ENCODE measurements at regions not wholly inside any gene's neighbourhood (a gene's known extent, or its start where the extent isn't known, plus 50 kb on each side); places are given as distances from the start of the nearest gene placed in this dataset.

DNA sequence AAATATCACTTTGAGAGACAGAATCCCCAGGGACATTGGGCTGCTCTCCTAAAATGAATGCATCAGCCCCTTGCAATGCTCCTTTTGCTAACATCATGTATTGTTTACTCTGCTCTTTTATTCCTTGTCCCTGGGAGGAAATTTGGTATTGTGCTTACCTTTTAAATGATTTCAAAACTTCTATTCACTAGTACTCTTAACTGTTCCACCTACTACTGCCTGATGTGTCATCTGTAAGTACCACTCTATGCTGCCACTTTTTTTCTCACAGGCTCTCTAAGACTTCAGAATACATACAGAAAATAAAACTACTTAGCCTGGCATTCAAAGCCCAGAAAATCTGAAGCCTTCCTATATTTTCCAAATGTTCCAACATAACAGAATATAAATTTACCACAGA is 667.2 kb downstream of the BRINP1 start:
- TF ChIP-seq, protein P1, sequence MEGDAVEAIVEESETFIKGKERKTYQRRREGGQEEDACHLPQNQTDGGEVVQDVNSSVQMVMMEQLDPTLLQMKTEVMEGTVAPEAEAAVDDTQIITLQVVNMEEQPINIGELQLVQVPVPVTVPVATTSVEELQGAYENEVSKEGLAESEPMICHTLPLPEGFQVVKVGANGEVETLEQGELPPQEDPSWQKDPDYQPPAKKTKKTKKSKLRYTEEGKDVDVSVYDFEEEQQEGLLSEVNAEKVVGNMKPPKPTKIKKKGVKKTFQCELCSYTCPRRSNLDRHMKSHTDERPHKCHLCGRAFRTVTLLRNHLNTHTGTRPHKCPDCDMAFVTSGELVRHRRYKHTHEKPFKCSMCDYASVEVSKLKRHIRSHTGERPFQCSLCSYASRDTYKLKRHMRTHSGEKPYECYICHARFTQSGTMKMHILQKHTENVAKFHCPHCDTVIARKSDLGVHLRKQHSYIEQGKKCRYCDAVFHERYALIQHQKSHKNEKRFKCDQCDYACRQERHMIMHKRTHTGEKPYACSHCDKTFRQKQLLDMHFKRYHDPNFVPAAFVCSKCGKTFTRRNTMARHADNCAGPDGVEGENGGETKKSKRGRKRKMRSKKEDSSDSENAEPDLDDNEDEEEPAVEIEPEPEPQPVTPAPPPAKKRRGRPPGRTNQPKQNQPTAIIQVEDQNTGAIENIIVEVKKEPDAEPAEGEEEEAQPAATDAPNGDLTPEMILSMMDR (IDR thresholded peaks at IDR 0.05; ENCODE audit: insufficient read depth, low read depth, low read length) = no peak
- no peak for TF ChIP-seq EZH2 (IDR thresholded peaks at IDR 0.05; ENCODE audit: insufficient read depth, low read length)

Measured in astrocyte (in vitro differentiated cells and primary cell).